NCI-H1417 (cell line): ENCODE measurements at regions not wholly inside any gene's neighbourhood (a gene's known extent, or its start where the extent isn't known, plus 50 kb on each side); places are given as distances from the start of the nearest gene placed in this dataset.

Experiments used
- DNase-seq, 3 experiments: peaks; one replicate each; lab custom pipeline; 2025; lab: John Stamatoyannopoulos, UW

DNA sequence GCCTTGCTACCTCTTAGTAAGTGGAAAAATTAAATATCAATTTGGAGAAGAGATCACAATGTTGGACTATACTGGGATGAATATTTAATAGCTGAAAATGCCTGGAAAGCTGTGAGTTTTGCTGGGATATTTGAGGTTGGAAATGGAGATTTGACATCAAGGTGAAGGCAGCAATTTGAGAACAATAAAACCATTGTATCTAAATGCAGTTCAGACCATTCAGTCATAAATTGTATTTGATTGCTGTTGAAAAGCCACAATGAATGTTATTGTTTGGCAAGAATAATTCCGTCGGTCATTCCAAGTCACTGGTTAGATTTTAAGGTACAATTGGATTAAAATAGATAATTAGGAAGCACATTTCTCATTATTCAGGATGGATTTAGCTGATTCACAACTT lies 325.6 kb downstream of the HRH4 start:
- peak in 1 of 3 experiments; percentile 44 for DNase-seq

DNA sequence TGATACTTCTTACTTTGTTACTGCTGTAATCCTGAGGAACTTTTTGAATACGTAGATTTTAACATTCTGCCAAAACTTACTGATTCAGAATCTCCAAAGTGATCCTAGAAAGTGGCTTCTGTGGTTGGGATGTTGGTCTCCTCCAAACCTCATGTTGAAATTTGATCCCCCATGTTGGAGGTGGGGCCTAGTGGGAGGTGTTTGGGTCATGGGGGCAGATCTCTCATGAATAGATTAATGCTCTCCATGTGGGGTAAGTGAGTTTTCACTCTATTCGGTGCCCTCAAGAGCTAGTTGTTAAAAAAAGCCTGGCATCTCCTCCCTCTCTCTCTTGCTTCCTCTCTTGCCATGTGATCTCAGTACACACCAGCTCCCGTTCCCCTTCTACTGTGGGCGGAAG lies 329.9 kb downstream of the HRH4 start:
- DNase-seq: no peak

DNA sequence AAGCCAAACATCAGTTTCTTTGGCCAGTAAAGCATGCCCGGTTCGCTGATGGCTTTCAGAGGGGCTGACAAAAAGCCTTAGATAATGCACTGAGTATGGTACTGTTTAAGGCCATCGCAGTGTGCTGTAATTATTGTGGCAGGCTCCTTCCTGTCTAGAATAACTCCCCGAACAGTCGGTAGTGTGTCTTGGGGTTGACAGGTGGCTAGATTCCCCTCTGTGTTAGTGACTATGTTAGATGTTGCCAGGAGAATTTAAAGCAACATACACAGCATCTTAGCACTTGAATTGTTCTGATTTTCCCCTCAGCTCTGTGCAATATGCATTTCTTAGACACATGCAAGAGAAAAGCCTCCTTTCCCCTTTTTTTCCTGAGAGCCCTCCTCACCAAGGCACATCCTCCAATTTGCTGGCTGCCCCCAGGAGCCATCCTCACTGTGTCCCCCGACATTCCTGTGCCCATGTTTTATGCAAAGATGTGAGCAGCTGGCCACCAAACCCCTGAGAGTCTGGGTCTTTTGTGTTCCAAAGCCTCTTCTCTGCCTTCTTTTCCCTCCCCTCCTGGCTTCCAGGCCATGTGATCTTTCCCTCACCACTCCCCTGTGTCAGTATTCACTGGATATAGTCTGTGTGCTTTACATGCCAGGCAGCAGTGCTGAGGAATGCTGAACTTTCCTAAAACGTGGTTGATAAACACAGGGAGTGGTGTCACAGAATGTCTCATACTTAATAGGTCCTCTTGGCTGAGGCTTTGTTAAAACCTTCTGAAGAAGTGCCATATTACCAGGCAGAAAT lies 331.5 kb downstream of the HRH4 start:
- DNase-seq: peak in 2 of 3 experiments; percentile 44 to 75

DNA sequence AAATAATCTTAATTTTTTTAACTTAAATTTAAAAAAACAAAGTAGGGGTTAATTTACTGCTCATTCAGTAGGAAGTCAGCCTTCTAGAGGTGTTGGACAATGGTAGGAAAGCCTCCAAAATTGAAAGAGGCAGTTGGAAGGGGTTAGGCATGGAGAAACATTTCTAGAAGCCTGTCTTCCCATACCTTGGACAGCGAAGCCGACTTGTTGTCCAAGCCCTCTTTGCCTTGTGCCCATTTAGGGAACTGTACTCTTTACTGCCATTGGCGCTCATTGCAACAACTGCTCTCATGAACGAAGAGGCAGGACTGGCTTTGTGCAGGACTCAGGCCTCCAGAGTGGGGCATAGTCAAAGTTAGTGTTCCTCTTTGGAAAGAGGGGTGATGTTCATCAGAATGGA lies 333.3 kb downstream of the HRH4 start:
- no peak for DNase-seq

DNA sequence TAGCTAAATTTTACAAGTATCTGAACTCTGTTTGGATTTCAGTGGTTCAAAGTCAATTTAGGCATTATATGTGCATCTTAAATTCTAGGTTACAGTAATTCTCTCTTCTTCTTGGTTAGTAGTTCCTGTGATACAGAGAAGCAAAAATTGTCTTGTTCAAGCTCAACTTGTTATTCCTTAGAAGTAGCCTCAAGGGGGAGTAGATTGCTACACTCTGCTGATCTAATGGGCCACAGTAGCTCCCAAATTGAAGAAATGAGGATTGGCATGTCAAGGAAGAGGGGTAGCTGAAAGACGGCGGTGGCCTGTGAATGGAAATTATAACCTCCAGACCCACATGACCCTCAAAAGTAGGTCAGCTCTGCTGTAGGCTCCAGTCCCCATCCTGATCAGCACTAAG lies 334.7 kb downstream of the HRH4 start:
- no peak for DNase-seq

DNA sequence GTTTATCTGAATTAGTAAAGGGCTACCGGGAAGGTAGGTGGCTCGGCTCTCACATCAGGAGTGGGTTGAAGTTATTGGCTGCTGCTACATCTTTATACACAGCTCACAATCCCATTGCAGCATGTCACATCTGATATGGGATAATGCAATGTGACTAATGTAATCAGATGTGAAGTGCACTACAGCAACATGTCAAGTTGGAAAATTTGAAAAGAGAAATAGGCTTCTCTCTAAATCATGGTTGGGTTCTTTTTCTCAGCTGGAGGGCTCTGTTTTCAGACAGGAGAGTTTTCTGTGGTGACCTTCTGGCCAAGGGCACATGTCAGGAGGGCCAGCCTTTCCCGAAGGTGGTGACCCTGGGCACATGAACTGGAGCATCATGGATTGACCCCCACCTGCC lies 337.5 kb downstream of the HRH4 start:
- no peak for DNase-seq

DNA sequence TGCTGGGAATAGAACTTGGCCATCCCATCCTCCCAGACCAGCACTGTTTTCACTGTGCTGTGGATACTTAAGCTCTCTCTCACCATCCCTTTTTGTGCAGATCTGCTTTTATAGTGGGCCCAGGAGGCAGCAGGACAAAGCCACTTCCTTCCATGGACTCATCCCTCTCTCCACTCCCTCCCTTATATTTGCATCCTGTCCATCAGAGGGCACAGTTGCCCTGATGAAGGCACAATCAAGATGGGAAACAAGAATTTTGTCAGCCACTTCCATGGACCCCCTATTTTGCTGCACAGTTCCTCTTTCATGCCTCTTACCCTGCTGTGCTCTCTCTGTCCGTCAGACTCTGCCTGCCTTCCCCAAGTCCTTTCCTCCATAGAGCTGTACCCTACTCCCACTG lies 338.7 kb downstream of the HRH4 start:
- peak in 1 of 3 experiments; percentile 8 for DNase-seq

DNA sequence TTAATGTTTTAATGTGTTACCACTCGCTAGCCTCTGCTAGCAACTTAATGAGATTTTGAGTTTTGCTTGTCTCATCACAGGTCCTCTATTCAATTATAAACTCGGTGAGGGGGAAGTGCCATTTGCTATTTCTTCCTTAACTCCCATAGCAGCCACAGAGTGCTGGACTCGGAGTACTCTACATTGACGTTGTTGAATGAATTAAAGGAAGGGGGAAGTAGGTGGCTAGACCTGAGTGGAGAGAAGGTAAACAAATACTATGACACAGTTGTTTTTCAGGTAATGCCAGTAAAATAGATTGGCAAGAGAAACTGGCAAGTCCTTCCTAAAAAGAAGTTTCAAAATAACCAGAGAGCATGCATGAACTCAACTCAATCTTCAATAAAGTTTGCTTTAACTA lies 339.3 kb downstream of the HRH4 start:
- DNase-seq: no peak

DNA sequence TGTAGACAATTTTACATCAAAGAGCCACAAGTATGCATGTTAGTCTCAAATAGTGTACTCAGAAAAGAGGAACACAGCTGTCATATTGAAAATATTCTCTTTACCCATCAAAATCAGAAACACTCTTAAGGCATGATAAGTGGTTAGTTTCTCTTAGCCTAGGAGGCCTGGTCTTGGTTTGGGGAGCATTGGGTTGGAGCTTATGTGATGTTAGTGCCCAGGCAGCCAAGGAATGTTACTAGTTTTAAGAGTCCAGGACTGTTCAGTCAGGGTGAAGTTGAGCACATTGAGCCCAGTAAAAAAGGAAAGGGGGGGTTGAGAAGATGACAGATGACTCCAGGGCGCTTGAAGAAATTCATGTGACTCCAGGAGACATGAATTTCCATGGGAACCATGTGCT lies 340.6 kb downstream of the HRH4 start:
- DNase-seq: no peak

DNA sequence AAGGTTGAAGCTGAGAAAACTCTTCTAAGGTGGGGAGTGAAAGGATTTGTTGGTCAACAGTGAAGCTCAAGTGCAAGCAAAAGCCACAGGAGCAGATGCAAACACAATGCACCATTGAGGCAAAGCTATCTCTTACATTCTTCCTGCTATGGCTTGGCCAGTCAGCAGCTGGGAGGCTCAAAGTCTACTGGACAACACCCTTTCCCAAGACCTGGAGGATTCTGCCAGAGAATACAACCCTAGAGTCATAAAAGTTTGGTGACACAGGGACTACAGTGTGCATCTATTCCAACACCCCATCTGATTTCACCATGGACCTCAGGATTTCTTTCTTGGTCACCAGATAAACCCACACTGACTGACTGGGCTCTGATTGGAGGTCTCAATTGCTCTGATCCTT lies 342.0 kb downstream of the HRH4 start:
- DNase-seq: no peak

DNA sequence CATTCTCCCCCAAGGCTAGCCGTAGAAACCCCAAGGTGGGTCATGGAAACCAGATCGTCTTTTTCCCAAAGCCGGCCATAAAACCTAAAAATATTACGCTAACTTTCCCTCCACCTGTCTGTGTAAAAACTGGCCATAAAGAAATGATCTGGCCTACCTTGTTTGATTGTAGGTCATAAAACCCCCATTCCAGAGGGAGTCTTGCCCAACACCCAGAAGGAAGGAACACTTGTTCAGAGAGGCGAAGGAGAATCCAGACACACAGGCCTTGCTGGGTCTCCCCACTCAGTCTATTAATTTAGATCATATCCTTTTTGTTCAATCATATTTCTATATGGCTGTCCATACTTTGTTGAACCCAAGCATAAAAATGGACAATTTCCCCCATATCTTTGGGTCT lies 344.7 kb downstream of the HRH4 start:
- DNase-seq: no peak

DNA sequence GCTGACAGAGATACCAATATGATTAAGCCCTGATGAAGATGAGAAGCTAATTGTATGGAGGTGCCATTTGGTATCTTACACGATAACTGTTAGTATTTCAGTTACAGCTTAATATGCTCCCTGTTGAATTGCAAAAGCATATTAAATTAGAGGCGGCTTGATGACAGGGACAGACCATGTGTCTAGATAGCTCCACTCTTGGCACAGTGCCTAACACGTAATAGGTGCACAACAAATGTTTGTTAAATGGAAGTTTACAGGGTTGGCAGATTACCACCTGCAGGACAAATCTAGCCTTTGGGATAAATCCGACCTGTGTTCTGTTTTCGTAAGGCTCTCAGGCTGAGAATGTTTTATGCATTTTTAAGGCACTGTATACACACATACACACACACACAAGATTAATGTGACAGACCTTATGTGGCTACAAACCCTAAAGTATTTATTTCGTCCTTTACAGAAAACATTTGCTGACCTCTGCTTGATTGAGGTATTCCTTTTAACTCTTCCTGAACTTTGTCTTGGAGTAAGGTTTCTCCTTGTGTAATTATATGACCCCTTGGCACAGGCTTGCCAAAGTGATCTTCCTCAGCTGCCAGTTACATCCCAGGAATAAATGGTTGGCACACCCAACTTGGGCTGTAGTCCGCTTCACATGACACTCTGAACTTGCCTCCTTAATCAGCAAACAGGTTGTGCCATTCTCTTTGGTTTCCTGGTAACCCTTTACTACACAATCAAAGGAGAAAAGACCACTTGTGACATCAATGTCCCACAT lies 348.9 kb downstream of the HRH4 start:
- DNase-seq: no peak

DNA sequence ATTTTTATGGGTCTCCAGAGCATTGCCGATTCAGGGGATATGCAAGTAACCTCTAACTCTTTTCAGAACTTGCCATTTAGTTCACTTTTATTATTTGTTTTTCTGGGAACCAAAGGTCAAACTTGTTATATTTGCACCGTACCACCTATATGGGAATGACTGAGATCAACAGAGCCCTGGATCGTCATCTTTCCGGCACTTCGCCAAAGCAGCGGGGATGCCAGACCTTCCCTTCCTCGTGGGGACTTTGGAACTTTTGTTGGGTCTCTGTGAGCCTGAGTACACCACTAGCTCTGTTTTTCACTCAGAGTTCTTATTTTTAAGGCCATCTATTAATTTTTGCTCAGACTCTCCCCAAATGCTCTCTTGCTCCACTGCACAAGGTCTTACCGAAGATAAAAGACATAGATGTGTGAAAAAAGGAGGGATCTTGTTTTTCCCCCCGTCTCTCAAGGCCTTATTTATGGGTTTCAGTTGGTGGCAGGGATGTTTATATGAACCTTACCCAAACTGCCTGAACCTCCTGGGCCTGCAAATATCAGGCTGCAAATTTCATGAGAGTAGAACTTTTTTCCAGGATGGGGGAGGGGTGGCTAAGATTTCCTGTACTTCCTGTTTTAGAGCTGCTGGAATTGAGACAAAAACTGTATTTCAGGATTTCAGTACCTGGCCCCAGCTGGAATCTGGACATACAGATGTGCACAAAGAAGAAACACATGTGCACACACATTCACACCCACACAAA lies 350.3 kb downstream of the HRH4 start:
- no peak for DNase-seq

DNA sequence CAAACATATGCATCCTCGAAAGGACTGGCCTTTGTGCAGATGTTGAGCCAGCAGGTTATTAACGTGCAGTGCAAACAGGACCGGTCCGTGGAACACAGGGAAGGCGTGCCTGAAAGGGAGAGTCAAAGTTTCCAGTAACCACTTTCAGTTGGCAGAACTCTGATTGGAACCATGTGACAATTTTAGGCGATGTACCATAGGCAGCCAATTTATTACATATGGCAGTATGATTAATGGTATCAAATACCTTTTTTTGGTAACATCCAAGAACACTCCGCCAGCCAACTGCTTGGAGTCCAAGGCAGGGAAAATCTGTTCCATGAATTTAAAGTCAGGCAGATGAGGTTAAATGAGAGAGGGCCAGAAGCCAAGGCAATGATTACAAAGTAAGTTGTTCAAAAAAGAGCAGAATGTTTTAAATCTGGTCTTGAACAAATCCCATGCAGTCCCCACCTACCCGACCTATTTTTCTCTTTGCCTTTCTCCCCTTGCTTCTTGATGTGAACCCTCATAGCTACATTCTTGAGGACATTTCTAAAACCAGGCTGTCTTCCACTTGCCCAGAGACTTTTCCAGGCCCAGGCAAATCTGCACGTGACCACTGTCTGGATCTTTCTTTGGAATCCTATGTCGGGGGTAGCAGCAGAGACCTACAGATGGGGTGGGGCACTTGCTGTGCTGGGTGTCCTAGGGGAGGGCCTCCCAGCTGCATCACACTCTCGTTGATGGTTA lies 351.7 kb downstream of the HRH4 start:
- no peak for DNase-seq

DNA sequence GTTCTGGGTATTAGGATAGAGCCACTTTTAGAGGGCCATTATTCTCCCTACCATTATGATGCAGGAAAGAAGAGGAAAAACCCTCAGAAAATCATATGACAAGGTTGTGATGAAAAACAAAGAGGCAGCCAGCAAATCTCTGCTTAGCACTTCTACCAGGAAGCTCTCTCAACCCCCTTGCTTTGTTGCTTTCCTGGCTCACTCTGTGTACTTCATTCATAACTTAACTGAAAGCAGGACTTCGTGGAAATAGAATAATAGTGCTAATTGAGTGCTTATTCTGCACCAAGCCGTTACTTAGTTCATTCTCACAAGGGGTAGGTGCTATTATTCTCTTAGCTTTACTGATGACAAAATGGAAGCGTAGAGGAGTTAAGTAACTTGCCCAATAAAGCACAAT lies 354.1 kb downstream of the HRH4 start:
- DNase-seq: no peak

DNA sequence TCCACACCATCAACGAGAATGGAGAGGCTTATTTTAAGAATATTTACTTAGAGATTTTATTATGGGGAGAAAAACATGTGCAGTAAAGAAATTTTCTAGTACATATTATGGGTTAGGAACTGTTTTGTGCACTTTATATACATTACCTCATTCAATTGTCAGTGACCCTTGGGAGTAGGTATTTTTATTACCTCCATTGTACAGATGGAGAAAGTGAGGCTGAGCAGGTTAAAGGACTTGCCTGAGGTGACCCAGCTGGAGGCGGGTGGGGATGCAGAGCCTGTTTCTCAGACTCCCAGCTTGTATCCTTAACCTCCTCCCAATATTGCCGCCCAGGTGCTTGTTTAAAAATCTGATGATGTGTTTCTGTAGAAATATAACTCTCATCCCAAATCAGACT lies 356.7 kb downstream of the HRH4 start:
- DNase-seq: no peak

DNA sequence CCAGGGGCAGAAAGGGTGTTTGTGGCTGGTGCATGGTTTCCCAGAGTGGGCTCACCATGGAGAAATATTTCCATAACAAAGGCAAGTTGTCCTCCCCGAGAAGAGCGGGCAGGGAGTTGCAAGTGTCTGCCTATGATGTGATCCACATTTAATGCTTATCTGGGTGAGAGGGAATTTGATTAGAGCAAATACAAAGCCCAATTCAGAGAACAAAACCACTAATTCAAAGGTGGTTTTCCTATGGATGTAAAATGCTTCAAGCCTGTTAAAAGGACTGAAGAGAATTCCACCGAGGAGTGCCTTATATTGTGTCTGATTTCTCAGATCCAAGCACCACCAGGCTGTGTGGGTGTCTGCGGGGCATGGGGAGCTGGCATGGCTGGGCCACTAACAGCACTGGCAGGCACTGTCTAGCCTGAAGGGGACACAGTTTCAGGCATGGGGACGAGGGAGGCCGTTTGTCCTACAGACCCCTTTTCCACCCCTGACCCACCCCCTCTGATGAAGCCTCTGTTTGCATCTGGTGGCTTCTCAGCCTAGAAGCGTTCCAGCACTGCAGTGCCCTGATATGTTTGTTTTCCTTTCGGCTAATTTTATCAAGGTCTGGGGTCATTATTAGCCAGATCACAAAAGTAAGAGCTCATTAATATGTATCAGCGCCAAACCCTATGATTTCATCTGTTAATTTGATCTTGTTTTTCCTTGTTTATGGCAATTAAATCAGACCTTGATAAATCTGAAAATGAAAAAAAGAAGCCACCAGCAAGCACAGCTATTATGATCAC lies 357.3 kb downstream of the HRH4 start:
- peak in 2 of 3 experiments; percentile 28 to 59 for DNase-seq

DNA sequence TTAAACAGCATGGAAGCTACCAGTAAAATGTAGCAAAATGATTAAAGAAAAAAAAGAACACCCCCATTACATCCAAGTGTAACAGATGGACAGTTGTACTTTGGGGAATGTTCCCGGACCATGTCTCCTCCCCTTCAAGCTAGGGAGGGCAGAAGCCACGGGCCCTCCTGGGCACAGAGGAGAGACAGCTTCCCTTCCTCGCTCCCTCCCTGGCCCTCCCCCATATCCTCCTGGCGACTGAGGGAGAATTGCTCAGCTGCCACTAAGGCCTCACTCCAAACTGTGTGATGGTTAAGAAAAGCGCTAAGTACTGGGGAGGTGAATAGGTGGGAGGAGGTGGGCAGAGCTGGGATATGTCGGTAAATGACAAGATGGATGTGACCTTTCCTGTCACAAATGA lies 358.0 kb downstream of the HRH4 start:
- peak in 2 of 3 experiments; percentile 21 to 59 for DNase-seq

DNA sequence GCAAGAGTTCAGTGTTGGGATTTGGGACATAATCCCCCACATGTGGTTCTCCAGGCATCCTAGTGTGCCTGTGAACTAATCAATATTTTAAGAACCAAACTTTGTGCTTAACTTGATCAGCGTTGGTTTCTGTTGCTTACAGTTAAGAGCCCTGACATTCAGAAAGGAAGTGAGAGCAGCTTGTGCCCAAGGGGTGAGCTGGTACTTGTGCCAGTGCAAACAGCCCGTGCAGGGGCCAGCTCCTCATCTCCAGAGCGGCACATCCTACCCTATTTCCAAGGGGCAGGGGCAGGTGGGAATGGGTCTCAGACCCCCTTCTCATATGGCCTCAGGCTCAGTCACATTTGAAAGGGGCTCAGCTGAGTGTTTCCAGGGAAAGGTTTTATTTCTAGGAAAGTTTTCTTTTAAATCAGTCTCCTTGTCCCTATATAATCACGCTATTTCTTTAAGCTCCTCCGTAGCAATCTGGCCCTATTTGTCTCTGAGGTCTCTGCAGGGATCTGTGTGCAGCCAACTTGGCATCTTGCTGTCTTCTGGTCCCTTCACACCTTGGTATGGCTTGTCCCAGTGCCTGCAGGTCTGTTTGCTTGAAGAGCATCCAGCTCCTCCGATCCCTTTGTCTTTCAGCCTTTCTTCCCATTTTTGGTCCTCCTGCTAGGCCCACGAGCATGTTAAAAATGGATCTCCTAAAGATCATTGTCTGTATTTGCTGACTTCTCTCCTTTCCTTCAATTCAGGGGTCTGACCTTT lies 358.9 kb downstream of the HRH4 start:
- DNase-seq: no peak

DNA sequence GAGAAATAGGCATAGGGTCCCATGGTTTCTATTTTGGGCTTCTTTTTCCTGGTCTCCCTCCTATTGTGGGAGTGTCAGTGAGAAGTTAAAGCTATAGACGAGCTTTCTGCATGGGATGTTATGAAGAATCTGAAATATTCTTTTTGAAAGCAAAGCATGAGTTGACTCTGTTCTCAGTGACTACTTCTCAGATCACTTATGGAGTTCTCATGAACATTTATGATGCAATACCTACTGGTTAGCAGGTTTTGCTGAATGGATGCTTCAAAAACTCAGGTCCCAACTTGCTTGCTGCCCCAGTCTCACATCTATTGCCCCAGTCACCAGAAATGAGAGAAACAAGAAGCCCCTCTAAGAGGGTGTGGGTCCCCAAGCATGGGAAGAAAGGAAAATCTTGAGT lies 365.0 kb downstream of the HRH4 start:
- no peak for DNase-seq

DNA sequence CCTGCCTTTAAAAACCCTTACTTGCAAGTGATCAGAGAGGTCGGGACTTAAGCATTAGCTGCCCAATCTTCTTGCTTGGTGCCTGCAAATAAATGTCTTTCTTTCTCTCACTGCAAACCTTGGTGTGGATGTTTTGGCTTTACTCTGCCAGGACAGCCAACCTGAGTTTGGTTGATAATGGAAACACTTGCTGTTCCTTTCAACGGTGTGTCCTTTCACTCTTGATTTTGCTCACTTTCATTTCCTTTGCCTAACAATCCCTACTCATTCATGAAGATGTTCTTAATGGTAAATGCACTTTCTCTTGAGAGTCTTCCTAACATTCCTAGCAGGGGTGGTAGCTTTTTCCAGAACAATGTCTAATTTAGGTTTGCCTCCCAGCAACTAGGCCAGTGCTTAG lies 366.2 kb downstream of the HRH4 start:
- no peak for DNase-seq
